ENCODE measurements at regions not wholly inside any gene's neighbourhood (a gene's known extent, or its start where the extent isn't known, plus 50 kb on each side); places are given as distances from the start of the nearest gene placed in this dataset.

GRCh38 chr12:87117526-87117925 is 861.3 kb upstream of the MGAT4C start:
- DNase-seq (ENCODE audit: low read depth, low spot score) (no peak), FAIRE-seq (no peak)
- H3K9me3 ChIP-seq (replicated peaks; ENCODE audit: control insufficient read depth, insufficient read depth, low read length) = no peaks in the 10 kb centered on the region
- H3K9me1 ChIP-seq (replicated peaks; ENCODE audit: control insufficient read depth, extremely low read depth, insufficient read depth, low read length) = no peaks in the 10 kb centered on the region
- intact Hi-C loops (cut with micrococcal nuclease) (no loop called here), dilution Hi-C loops (cut with MboI; ENCODE audit: extremely low pct_ligation_motif_present, low sequenced_read_pairs) (no loop called here)
- H3K79me2 ChIP-seq (ENCODE audit: control insufficient read depth, insufficient read depth, low read length) = no peaks in the 10 kb centered on the region
- no peaks in the 10 kb centered on the region for H3K27me3 ChIP-seq (ENCODE audit: control insufficient read depth in 2 of 2, insufficient read depth in 2 of 2, low read length in 2 of 2)
- TF ChIP-seq POLR2A (IDR thresholded peaks at IDR 0.05; ENCODE audit: low read depth, low read length) = no peak
- no peak for TF ChIP-seq POLR2AphosphoS5 (IDR thresholded peaks at IDR 0.05; ENCODE audit: insufficient read depth, low read depth, low read length)
- TF ChIP-seq JUN (IDR thresholded peaks at IDR 0.05; ENCODE audit: borderline replicate concordance, insufficient read depth, insufficient read length, low read depth) = no peak
- no peak for TF ChIP-seq FOS (IDR thresholded peaks at IDR 0.05; ENCODE audit: borderline replicate concordance, insufficient read depth, low read length)
- no peak for TF ChIP-seq MYC (IDR thresholded peaks at IDR 0.05; ENCODE audit: low read depth, low read length)
- TF ChIP-seq MAX (IDR thresholded peaks at IDR 0.05; ENCODE audit: insufficient read depth, insufficient read length) = no peak
- TF ChIP-seq GATA2 (IDR thresholded peaks at IDR 0.05; ENCODE audit: insufficient read depth, insufficient read length, low read depth, low read length) = no peak
- no peak for TF ChIP-seq EZH2 (IDR thresholded peaks at IDR 0.05; ENCODE audit: borderline replicate concordance, low read depth, low read length, severe bottlenecking)
- TF ChIP-seq CTCF (IDR thresholded peaks at IDR 0.05; ENCODE audit: extremely low read depth in 1 of 2, insufficient read depth in 1 of 2, low read depth in 1 of 2, low read length in 2 of 2) = no peak
- no peak overlapping the region for H3K4me3 ChIP-seq (replicated peaks in 1 of 3; ENCODE audit: insufficient read depth in 1 of 3, low read depth in 1 of 3, low read length in 3 of 3)
- H3K27ac ChIP-seq (ENCODE audit: insufficient read depth, low read depth, low read length) = no peak overlapping the region
- H2AFZ ChIP-seq (ENCODE audit: low read depth, low read length) = no peak overlapping the region
- no peaks in the 10 kb centered on the region for H3K36me3 ChIP-seq (ENCODE audit: control insufficient read depth in 2 of 2, extremely low read depth in 1 of 2, insufficient read depth in 2 of 2, low read length in 2 of 2)
- ChIA-PET POLR2A (no interaction called here), CTCF (no interaction called here)
- BruUV-seq (replicated peaks) = no TSS peak
- no peak overlapping the region for H3K4me2 ChIP-seq (ENCODE audit: insufficient read depth, low read length)
- H3K9ac ChIP-seq (replicated peaks; ENCODE audit: extremely low read depth, insufficient read depth, low read length) = no peak overlapping the region
- no peaks in the 10 kb centered on the region for H4K20me1 ChIP-seq (replicated peaks; ENCODE audit: control insufficient read depth, extremely low read depth, insufficient read depth, low read length)
- H3K4me1 ChIP-seq (ENCODE audit: control insufficient read depth, extremely low read depth, insufficient read depth, low read length) = no peaks in the 10 kb centered on the region

Measured in endothelial cell of umbilical vein (primary cell).